BLaER1 (cell line): ENCODE measurements at regions not wholly inside any gene's neighbourhood (a gene's known extent, or its start where the extent isn't known, plus 50 kb on each side); places are given as distances from the start of the nearest gene placed in this dataset.

ENCODE experiments used
- H3K27ac ChIP-seq: shearing (Covaris generic); formaldehyde crosslinking; 2 replicates; pipeline ENCODE4 v1.8.1; 2022
- H3K27me3 ChIP-seq: shearing (Covaris generic); formaldehyde crosslinking; 2 replicates; pipeline ENCODE4 v1.8.1; 2022
- H3K36me3 ChIP-seq: shearing (Covaris generic); formaldehyde crosslinking; 2 replicates; pipeline ENCODE4 v1.8.1; 2022
- H3K4me1 ChIP-seq: shearing (Covaris generic); formaldehyde crosslinking; 2 replicates; pipeline ENCODE4 v1.8.1; 2022
- H3K4me2 ChIP-seq: shearing (Covaris generic); formaldehyde crosslinking; 2 replicates; pipeline ENCODE4 v1.8.1; 2022
- H3K4me3 ChIP-seq: shearing (Covaris generic); formaldehyde crosslinking; 2 replicates; pipeline ENCODE4 v1.8.1; 2022
- H3K9ac ChIP-seq: shearing (Covaris generic); formaldehyde crosslinking; 2 replicates; pipeline ENCODE4 v1.8.1; 2022
- H3K9me3 ChIP-seq: shearing (Covaris generic); formaldehyde crosslinking; 2 replicates; pipeline ENCODE4 v1.8.1; 2022
- H4K20me1 ChIP-seq: shearing (Covaris generic); formaldehyde crosslinking; 2 replicates; pipeline ENCODE4 v1.8.1; 2022
- Cebpa-rat ChIP-seq: shearing (Covaris generic); IDR thresholded peaks from 2 replicates; pipeline ENCODE4 v1.8.1; 2022

GRCh38 chr14:51485733-51486132 lies 166.0 kb upstream of the FRMD6 start:
- no peak overlapping the region for H3K4me2 ChIP-seq

GRCh38 chr14:51487848-51488247 lies 163.9 kb upstream of the FRMD6 start:
- Histone ChIP-seq H3K9ac (no peak overlapping the region), H3K27me3 (no peaks in the 10 kb centered on the region), H3K4me3 (no peak overlapping the region), H3K4me1 (no peaks in the 10 kb centered on the region), H3K36me3 (no peaks in the 10 kb centered on the region), H3K27ac (no peak overlapping the region), H4K20me1 (no peaks in the 10 kb centered on the region), H3K4me2 (no peak overlapping the region), H3K9me3 (no peaks in the 10 kb centered on the region)
- no peak for TF ChIP-seq Cebpa-rat

More at GRCh38 chr14:51485733-51486132, 166.0 kb upstream of the FRMD6 start:
- no peak overlapping the region for H3K27ac ChIP-seq
- no peaks in the 10 kb centered on the region for H3K4me1 ChIP-seq
- TF ChIP-seq Cebpa-rat = no peak
- H3K27me3 ChIP-seq = no peaks in the 10 kb centered on the region
- H3K9ac ChIP-seq = no peak overlapping the region
- H3K4me3 ChIP-seq = no peak overlapping the region
- H3K36me3 ChIP-seq = no peaks in the 10 kb centered on the region
- H3K9me3 ChIP-seq = no peaks in the 10 kb centered on the region
- no peaks in the 10 kb centered on the region for H4K20me1 ChIP-seq

DNA sequence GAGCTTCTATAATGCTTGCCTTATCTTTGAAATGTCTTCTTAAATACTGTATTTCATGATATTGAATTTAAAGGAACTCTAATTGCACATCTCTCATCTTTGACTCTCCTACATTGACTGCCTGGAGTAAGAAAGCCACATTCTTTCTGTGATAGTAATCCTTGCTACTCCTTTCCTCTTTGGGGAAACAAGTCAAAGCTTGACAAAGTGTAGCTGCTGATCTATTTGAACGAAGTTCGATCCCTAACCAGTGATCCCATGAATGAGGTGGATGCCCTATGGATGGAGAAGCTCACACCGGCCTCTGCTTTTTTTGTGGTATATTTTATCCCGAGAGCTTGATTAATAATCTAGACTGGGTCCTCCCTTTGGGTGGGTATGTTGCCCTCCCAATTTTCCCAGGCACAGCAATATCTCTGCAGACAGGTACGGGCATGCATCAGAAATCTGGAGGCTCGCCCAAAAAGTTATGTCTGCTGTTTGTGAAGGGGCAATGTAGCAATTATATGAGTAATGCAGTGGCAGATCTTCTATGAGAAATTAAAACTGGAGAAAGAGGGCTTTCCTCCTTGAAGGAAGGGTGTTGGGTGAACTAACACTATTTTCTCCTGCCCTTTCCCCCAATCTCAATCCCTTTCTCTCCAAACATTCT lies 163.0 kb upstream of the FRMD6 start:
- Histone ChIP-seq H3K9ac (no peak overlapping the region), H3K4me1 (no peaks in the 10 kb centered on the region), H3K27ac (no peak overlapping the region), H3K4me2 (no peak overlapping the region), H3K4me3 (no peak overlapping the region), H4K20me1 (no peaks in the 10 kb centered on the region), H3K36me3 (no peaks in the 10 kb centered on the region), H3K9me3 (peaks cover 3% of the 10 kb centered on the region; the same call in 1 of the 2 replicates), H3K27me3 (no peaks in the 10 kb centered on the region)
- no peak for TF ChIP-seq Cebpa-rat

GRCh38 chr14:51490205-51490604 lies 161.5 kb upstream of the FRMD6 start:
- no peak for TF ChIP-seq Cebpa-rat
- H3K36me3 ChIP-seq = no peaks in the 10 kb centered on the region
- H3K9ac ChIP-seq = no peak overlapping the region
- no peaks in the 10 kb centered on the region for H3K27me3 ChIP-seq
- H3K4me2 ChIP-seq = no peak overlapping the region
- no peaks in the 10 kb centered on the region for H3K4me1 ChIP-seq
- H3K4me3 ChIP-seq = no peak overlapping the region
- H3K9me3 ChIP-seq = peaks cover 3% of the 10 kb centered on the region; the same call in 1 of the 2 replicates
- H3K27ac ChIP-seq = no peak overlapping the region
- no peaks in the 10 kb centered on the region for H4K20me1 ChIP-seq

DNA sequence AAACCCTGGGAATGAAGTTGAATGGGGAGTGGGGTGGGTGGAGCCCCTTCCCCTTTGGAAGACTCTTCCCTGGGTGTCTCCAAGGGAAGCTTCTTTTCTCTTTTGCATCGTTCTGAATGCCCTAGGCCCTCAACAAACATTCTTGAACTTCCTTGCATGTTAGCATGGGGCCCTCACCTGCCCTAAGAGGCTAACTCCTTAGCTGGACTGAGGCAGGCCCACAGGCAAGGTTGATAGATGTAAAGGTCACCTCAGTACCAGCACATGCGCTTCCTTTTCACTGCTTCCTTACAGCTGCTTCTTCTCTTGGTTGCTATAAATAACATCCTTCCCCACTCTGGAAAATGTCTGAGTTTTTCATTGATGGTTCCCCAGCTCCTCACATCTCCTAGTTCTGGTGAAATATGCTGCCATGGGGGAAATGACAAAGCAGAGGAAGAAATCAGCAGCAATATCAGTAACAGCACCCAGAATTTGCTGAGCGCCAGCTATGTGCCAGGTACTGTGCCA lies 160.6 kb upstream of the FRMD6 start:
- Histone ChIP-seq H3K4me1 (no peaks in the 10 kb centered on the region), H3K27ac (no peak overlapping the region), H3K9me3 (peaks cover 10% of the 10 kb centered on the region), H3K9ac (no peak overlapping the region), H3K4me2 (no peak overlapping the region), H4K20me1 (no peaks in the 10 kb centered on the region), H3K4me3 (no peak overlapping the region), H3K36me3 (no peaks in the 10 kb centered on the region), H3K27me3 (no peaks in the 10 kb centered on the region)
- TF ChIP-seq Cebpa-rat = no peak

DNA sequence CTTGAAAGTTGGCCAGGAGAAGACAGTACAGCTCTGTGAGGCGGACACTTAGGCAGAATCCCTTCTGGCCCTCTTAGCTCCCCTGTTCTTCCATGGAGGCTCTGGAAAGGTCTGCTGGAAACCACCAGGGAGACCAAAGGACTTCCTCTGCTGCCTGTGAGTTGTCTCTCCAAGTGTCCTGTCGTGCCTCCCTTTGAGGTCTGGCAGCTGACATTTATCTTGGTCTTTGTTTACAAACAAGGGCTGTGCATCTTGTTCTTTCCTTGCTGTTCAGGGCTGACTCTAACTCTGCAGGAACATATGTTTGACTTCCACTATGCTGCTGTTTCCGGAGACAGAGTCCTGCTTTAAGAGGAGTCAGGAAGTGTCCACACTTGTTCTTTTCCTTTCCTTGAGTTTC lies 159.9 kb upstream of the FRMD6 start:
- no peak overlapping the region for H3K4me2 ChIP-seq
- no peak for TF ChIP-seq Cebpa-rat
- H3K9me3 ChIP-seq = peaks cover 16% of the 10 kb centered on the region
- H3K4me1 ChIP-seq = no peaks in the 10 kb centered on the region
- H4K20me1 ChIP-seq = no peaks in the 10 kb centered on the region
- no peak overlapping the region for H3K27ac ChIP-seq
- no peaks in the 10 kb centered on the region for H3K27me3 ChIP-seq
- H3K9ac ChIP-seq = no peak overlapping the region
- H3K36me3 ChIP-seq = no peaks in the 10 kb centered on the region
- H3K4me3 ChIP-seq = no peak overlapping the region

- Histone ChIP-seq H3K27ac (no peak overlapping the region), H3K4me2 (no peak overlapping the region), H3K9me3 (peaks cover 28% of the 10 kb centered on the region), H3K36me3 (no peaks in the 10 kb centered on the region), H4K20me1 (no peaks in the 10 kb centered on the region), H3K27me3 (no peaks in the 10 kb centered on the region), H3K4me1 (no peaks in the 10 kb centered on the region), H3K4me3 (no peak overlapping the region), H3K9ac (no peak overlapping the region)
- no peak for TF ChIP-seq Cebpa-rat
These were observed 156.4 kb upstream of the FRMD6 start for GRCh38 chr14:51495319-51495718.

- no peak for TF ChIP-seq Cebpa-rat
- no peaks in the 10 kb centered on the region for H3K4me1 ChIP-seq
- no peak overlapping the region for H3K4me2 ChIP-seq
- peaks cover 25% of the 10 kb centered on the region for H3K9me3 ChIP-seq
- H3K27ac ChIP-seq = no peak overlapping the region
- no peak overlapping the region for H3K9ac ChIP-seq
- no peaks in the 10 kb centered on the region for H3K36me3 ChIP-seq
- H3K4me3 ChIP-seq = no peak overlapping the region
- H3K27me3 ChIP-seq = no peaks in the 10 kb centered on the region
- no peaks in the 10 kb centered on the region for H4K20me1 ChIP-seq
These were observed 153.1 kb upstream of the FRMD6 start for GRCh38 chr14:51498411-51499227.

GRCh38 chr14:51500776-51501175 lies 150.9 kb upstream of the FRMD6 start:
- H3K4me2 ChIP-seq = no peak overlapping the region
- no peak overlapping the region for H3K27ac ChIP-seq
- TF ChIP-seq Cebpa-rat = no peak
- H3K9ac ChIP-seq = no peak overlapping the region
- no peak overlapping the region for H3K4me3 ChIP-seq
- no peaks in the 10 kb centered on the region for H4K20me1 ChIP-seq
- no peaks in the 10 kb centered on the region for H3K4me1 ChIP-seq
- H3K36me3 ChIP-seq = no peaks in the 10 kb centered on the region
- peaks cover 21% of the 10 kb centered on the region for H3K9me3 ChIP-seq
- H3K27me3 ChIP-seq = no peaks in the 10 kb centered on the region

GRCh38 chr14:51501746-51502145 lies 150.0 kb upstream of the FRMD6 start:
- no peak for TF ChIP-seq Cebpa-rat
- no peaks in the 10 kb centered on the region for H3K27me3 ChIP-seq
- peaks cover 12% of the 10 kb centered on the region for H3K9me3 ChIP-seq

More at GRCh38 chr14:51501746-51502145, 150.0 kb upstream of the FRMD6 start:
- H4K20me1 ChIP-seq = no peaks in the 10 kb centered on the region
- H3K4me3 ChIP-seq = no peak overlapping the region
- no peak overlapping the region for H3K4me2 ChIP-seq
- no peak overlapping the region for H3K9ac ChIP-seq
- H3K36me3 ChIP-seq = no peaks in the 10 kb centered on the region
- H3K27ac ChIP-seq = no peak overlapping the region
- no peaks in the 10 kb centered on the region for H3K4me1 ChIP-seq
